GM19438 (cell line): ENCODE measurements at regions not wholly inside any gene's neighbourhood (a gene's known extent, or its start where the extent isn't known, plus 50 kb on each side); places are given as distances from the start of the nearest gene placed in this dataset.
"Not testable (repeated sequence)": the region's sequence is repeated elsewhere in the genome, so short reads cannot be mapped to it uniquely, and the experiment has no call there.

Experiments used
- ATAC-seq: cut with Tn5 transposase; IDR thresholded peaks from one replicate; pipeline ENCODE4 v1.9.1; 2021; ENCODE audit warnings: low read depth; ENCODE audit not compliant: unreplicated experiment

- ATAC-seq = no peak
Measured at GRCh38 chr18:52219102-52219501, 120.9 kb upstream of the DCC start.

GRCh38 chr18:52220062-52220591 is 119.9 kb upstream of the DCC start:
- no peak for ATAC-seq

- no peak for ATAC-seq
Measured at GRCh38 chr18:52222211-52222610, 117.8 kb upstream of the DCC start.

- ATAC-seq = no peak
Measured at GRCh38 chr18:52227536-52227935, 112.5 kb upstream of the DCC start.

GRCh38 chr18:52228166-52228565 is 111.8 kb upstream of the DCC start:
- no peak for ATAC-seq

GRCh38 chr18:52236131-52236530 is 103.9 kb upstream of the DCC start:
- ATAC-seq = no peak

GRCh38 chr18:52237551-52237950 is 102.4 kb upstream of the DCC start:
- ATAC-seq = no peak

GRCh38 chr18:52242711-52243110 is 97.3 kb upstream of the DCC start:
- no peak for ATAC-seq

GRCh38 chr18:52244658-52245057 is 95.3 kb upstream of the DCC start:
- no peak for ATAC-seq

- ATAC-seq = no peak
Measured at GRCh38 chr18:52254367-52254766, 85.6 kb upstream of the DCC start.

- not testable (repeated sequence) for ATAC-seq
Measured at GRCh38 chr18:52257417-52257816, 82.6 kb upstream of the DCC start.

GRCh38 chr18:52275817-52276216 is 64.2 kb upstream of the DCC start:
- ATAC-seq = no peak

- ATAC-seq = no peak
Measured at GRCh38 chr18:52277785-52278184, 62.2 kb upstream of the DCC start.

GRCh38 chr18:52278191-52278590 is 61.8 kb upstream of the DCC start:
- ATAC-seq = no peak

- ATAC-seq = no peak
Measured at GRCh38 chr18:52280702-52281101, 59.3 kb upstream of the DCC start.

GRCh38 chr18:52283927-52284326 is 56.1 kb upstream of the DCC start:
- no peak for ATAC-seq

GRCh38 chr18:52286675-52287074 is 53.3 kb upstream of the DCC start:
- no peak for ATAC-seq

GRCh38 chr18:52287151-52287550 is 52.8 kb upstream of the DCC start:
- ATAC-seq = no peak

GRCh38 chr18:52288403-52289004 is 51.5 kb upstream of the DCC start:
- ATAC-seq = no peak

- no peak for ATAC-seq
Measured at GRCh38 chr18:52289392-52289791, 50.6 kb upstream of the DCC start.
